SU-DHL-6 (cell line): ENCODE measurements at regions not wholly inside any gene's neighbourhood (a gene's known extent, or its start where the extent isn't known, plus 50 kb on each side); places are given as distances from the start of the nearest gene placed in this dataset.

Experiments used
- H2AFZ ChIP-seq: fragments of 200-600 bp; sonication (generic); 2 replicates; pipeline ENCODE4 v1.6.1; 2014; ENCODE audit warnings: low read depth, mild to moderate bottlenecking, moderate library complexity, mixed read lengths, antibody characterized with exemption, low read length; ENCODE audit not compliant: severe bottlenecking
- H3F3A ChIP-seq: fragments of 200-600 bp; shearing (Covaris generic); 2 replicates; pipeline ENCODE4 v1.6.0; 2016; ENCODE audit warnings: antibody characterized with exemption, mild to moderate bottlenecking; ENCODE audit not compliant: insufficient read depth
- H3K27ac ChIP-seq: fragments of 200-600 bp; sonication (generic); 2 replicates; pipeline ENCODE4 v1.5.1; 2016; ENCODE audit warnings: low read depth, mild to moderate bottlenecking, low read length, moderate library complexity, mixed read lengths
- H3K27me3 ChIP-seq: fragments of 200-600 bp; sonication (generic), shearing (Covaris generic); 2 replicates; pipeline ENCODE4 v1.6.0; 2014; ENCODE audit warnings: mild to moderate bottlenecking, low read length
- H3K36me3 ChIP-seq: fragments of 200-600 bp; sonication (generic); 2 replicates; pipeline ENCODE4 v1.6.1; 2014; ENCODE audit warnings: mild to moderate bottlenecking, low read length, mixed read lengths
- H3K4me2 ChIP-seq: fragments of 300-600, 200-600 bp; shearing (Covaris generic), sonication (generic); 2 replicates; pipeline ENCODE4 v1.6.0; 2014; ENCODE audit warnings: low read length, low read depth, mild to moderate bottlenecking; ENCODE audit not compliant: poor library complexity, severe bottlenecking
- H3K4me3 ChIP-seq: fragments of 200-600 bp; sonication (generic); 2 replicates; pipeline ENCODE4 v1.5.1; 2014; ENCODE audit warnings: antibody characterized with exemption, low read length, mild to moderate bottlenecking, mixed read lengths; ENCODE audit not compliant: insufficient read depth, poor library complexity, severe bottlenecking
- H3K79me2 ChIP-seq: fragments of 200-600 bp; sonication (generic); 2 replicates; pipeline ENCODE4 v1.6.1; 2014; ENCODE audit warnings: mild to moderate bottlenecking, low read length, moderate library complexity; ENCODE audit not compliant: insufficient read depth
- H3K9ac ChIP-seq: fragments of 200-600 bp; sonication (generic); 2 replicates; pipeline ENCODE4 v1.7.0; 2014; ENCODE audit warnings: mild to moderate bottlenecking, low read length
- H3K9me2 ChIP-seq: fragments of 200-600 bp; sonication (generic); replicated peaks from 2 replicates; pipeline ENCODE4 v1.6.1; 2014; ENCODE audit warnings: low read length; ENCODE audit not compliant: insufficient read depth
- H3K9me3 ChIP-seq: fragments of 200-600 bp; sonication (generic); 2 replicates; pipeline ENCODE4 v1.6.1; 2014; ENCODE audit warnings: low read length, mixed read lengths; ENCODE audit not compliant: insufficient read depth
- H4K20me1 ChIP-seq: fragments of 200-600 bp; sonication (generic); 2 replicates; pipeline ENCODE4 v1.6.1; 2014; ENCODE audit warnings: low read depth, mild to moderate bottlenecking, antibody characterized with exemption, low read length, moderate library complexity, mixed read lengths
- CTCF ChIP-seq: fragments of 200-600 bp; sonication (generic); IDR thresholded peaks from one replicate; pipeline ENCODE4 v1.5.1; 2017; ENCODE audit warnings: antibody characterized with exemption, mild to moderate bottlenecking, low read length, moderate library complexity; ENCODE audit not compliant: insufficient read depth, poor library complexity, severe bottlenecking
- EZH2phosphoT487 ChIP-seq: fragments of 200-600 bp; sonication (generic), shearing (Covaris generic); conservative IDR thresholded peaks from 2 replicates; pipeline ENCODE4 v1.6.1; 2018; ENCODE audit warnings: mild to moderate bottlenecking, antibody characterized with exemption, low read length, moderate library complexity, mixed read lengths

GRCh38 chr2:567496-567864 lies 109.7 kb downstream of the TMEM18 start:
- Histone ChIP-seq H3K4me2 (no peak overlapping the region), H3K27ac (no peak overlapping the region), H3K27me3 (no peaks in the 10 kb centered on the region), H3K36me3 (no peaks in the 10 kb centered on the region), H3K9me3 (no peaks in the 10 kb centered on the region), H3K4me3 (no peak overlapping the region), H3K9me2 (no peaks in the 10 kb centered on the region), H3F3A (no peaks in the 10 kb centered on the region), H3K9ac (no peak overlapping the region), H3K79me2 (no peaks in the 10 kb centered on the region), H2AFZ (no peak overlapping the region), H4K20me1 (no peaks in the 10 kb centered on the region)
- TF ChIP-seq CTCF: no peak
- no peak for TF ChIP-seq EZH2phosphoT487

- H2AFZ ChIP-seq: no peak overlapping the region
- no peaks in the 10 kb centered on the region for H3K27me3 ChIP-seq
- H3K9me3 ChIP-seq: no peaks in the 10 kb centered on the region
- TF ChIP-seq CTCF (no peak), EZH2phosphoT487 (no peak)
- H3K9me2 ChIP-seq: no peaks in the 10 kb centered on the region
- H3K4me3 ChIP-seq: no peak overlapping the region
- no peak overlapping the region for H3K4me2 ChIP-seq
- no peak overlapping the region for H3K27ac ChIP-seq
- H3F3A ChIP-seq: no peaks in the 10 kb centered on the region
- H3K9ac ChIP-seq: no peak overlapping the region
- no peaks in the 10 kb centered on the region for H3K36me3 ChIP-seq
- H4K20me1 ChIP-seq: no peaks in the 10 kb centered on the region
- H3K79me2 ChIP-seq: no peaks in the 10 kb centered on the region
Observed at GRCh38 chr2:566379-567313, 110.6 kb downstream of the TMEM18 start.

- TF ChIP-seq CTCF: no peak
- no peak for TF ChIP-seq EZH2phosphoT487
- H2AFZ ChIP-seq: no peak overlapping the region
- no peak overlapping the region for H3K27ac ChIP-seq
- no peak overlapping the region for H3K4me3 ChIP-seq
- H4K20me1 ChIP-seq: no peaks in the 10 kb centered on the region
- H3K27me3 ChIP-seq: no peaks in the 10 kb centered on the region
- H3K36me3 ChIP-seq: no peaks in the 10 kb centered on the region
- H3K79me2 ChIP-seq: no peaks in the 10 kb centered on the region
- H3K9me3 ChIP-seq: no peaks in the 10 kb centered on the region
- H3F3A ChIP-seq: no peaks in the 10 kb centered on the region
- no peaks in the 10 kb centered on the region for H3K9me2 ChIP-seq
- H3K4me2 ChIP-seq: no peak overlapping the region
- H3K9ac ChIP-seq: no peak overlapping the region
Observed at GRCh38 chr2:564471-565181, 112.6 kb downstream of the TMEM18 start.
